ENCODE measurements at regions not wholly inside any gene's neighbourhood (a gene's known extent, or its start where the extent isn't known, plus 50 kb on each side); places are given as distances from the start of the nearest gene placed in this dataset.
"Not testable (repeated sequence)": the region's sequence is repeated elsewhere in the genome, so short reads cannot be mapped to it uniquely, and the experiment has no call there.

DNA sequence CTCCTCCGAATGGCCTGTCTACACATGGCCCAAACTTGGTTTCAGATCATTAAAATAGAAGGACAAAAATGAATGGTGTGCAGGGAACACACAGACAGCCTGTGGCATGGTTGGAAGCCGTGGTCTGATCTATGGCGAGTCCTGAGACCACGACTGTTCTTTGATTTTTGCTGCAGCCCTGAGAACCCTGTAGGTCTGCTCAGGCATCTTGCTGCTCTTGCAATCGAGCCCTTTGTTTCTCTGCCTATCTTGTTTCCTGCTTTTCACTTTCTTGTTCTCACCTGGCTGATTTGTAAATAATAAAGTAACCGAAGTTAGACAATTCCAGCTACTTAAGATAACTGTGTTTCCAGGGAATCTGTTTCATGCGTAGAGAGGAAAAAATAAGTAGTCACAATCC, 54.1 kb upstream of the NBPF9 start:
- TF ChIP-seq, protein P1, sequence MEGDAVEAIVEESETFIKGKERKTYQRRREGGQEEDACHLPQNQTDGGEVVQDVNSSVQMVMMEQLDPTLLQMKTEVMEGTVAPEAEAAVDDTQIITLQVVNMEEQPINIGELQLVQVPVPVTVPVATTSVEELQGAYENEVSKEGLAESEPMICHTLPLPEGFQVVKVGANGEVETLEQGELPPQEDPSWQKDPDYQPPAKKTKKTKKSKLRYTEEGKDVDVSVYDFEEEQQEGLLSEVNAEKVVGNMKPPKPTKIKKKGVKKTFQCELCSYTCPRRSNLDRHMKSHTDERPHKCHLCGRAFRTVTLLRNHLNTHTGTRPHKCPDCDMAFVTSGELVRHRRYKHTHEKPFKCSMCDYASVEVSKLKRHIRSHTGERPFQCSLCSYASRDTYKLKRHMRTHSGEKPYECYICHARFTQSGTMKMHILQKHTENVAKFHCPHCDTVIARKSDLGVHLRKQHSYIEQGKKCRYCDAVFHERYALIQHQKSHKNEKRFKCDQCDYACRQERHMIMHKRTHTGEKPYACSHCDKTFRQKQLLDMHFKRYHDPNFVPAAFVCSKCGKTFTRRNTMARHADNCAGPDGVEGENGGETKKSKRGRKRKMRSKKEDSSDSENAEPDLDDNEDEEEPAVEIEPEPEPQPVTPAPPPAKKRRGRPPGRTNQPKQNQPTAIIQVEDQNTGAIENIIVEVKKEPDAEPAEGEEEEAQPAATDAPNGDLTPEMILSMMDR (IDR thresholded peaks at IDR 0.05): not testable (repeated sequence)
- TF ChIP-seq POLR2A, POLR2AphosphoS5 (IDR thresholded peaks at IDR 0.05): not testable (repeated sequence)

Data from breast epithelium (tissue), 3 donors.